ENCODE measurements at regions not wholly inside any gene's neighbourhood (a gene's known extent, or its start where the extent isn't known, plus 50 kb on each side); places are given as distances from the start of the nearest gene placed in this dataset.

- Mint-ChIP-seq H3K27ac (no peak overlapping the region), H3K4me1 (ENCODE audit: low read depth) (no peaks in the 10 kb centered on the region)
These were observed 1626.2 kb upstream of the PCDH20 start for GRCh38 chr13:63041640-63042414.

DNA sequence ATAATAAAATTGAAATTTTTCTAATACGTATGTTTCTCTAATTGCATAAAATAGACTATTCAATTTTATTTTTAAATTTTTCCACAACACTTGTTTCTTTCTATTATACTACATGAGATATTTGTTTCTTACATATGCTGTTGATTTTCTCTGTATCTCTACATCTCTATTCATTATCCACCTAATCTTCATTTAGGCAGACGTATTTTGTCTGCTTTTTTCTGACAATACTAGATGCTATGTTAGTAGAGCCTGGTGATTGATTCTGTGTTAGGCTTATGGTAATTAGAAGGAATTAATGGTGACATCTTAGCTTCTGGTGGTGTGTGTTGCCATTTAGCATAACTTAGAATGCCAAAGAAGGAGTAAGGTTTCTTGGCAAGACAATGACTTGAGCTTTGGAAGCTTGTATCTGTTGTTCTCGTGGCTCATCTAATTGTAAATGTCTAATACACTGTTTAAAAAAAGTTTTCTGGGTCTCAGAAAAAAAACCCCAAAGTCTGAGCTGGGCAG is 1610.7 kb upstream of the PCDH20 start:
- TF ChIP-seq, protein P1, sequence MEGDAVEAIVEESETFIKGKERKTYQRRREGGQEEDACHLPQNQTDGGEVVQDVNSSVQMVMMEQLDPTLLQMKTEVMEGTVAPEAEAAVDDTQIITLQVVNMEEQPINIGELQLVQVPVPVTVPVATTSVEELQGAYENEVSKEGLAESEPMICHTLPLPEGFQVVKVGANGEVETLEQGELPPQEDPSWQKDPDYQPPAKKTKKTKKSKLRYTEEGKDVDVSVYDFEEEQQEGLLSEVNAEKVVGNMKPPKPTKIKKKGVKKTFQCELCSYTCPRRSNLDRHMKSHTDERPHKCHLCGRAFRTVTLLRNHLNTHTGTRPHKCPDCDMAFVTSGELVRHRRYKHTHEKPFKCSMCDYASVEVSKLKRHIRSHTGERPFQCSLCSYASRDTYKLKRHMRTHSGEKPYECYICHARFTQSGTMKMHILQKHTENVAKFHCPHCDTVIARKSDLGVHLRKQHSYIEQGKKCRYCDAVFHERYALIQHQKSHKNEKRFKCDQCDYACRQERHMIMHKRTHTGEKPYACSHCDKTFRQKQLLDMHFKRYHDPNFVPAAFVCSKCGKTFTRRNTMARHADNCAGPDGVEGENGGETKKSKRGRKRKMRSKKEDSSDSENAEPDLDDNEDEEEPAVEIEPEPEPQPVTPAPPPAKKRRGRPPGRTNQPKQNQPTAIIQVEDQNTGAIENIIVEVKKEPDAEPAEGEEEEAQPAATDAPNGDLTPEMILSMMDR (IDR thresholded peaks at IDR 0.05): no peak
- H3K36me3 Mint-ChIP-seq (ENCODE audit: low read depth): no peaks in the 10 kb centered on the region
- no peak overlapping the region for H3K4me3 Mint-ChIP-seq
- H3K4me1 Mint-ChIP-seq (ENCODE audit: low read depth): no peaks in the 10 kb centered on the region
- H3K27ac Mint-ChIP-seq: no peak overlapping the region
- peaks cover 10% of the 10 kb centered on the region for H3K9me3 Mint-ChIP-seq
- no peak for DNase-seq
- H3K27me3 Mint-ChIP-seq (ENCODE audit: insufficient read depth): no peaks in the 10 kb centered on the region; the same call in 1 of the 2 replicates

More at GRCh38 chr13:63041640-63042414, 1626.2 kb upstream of the PCDH20 start:
- DNase-seq: no peak
- no peaks in the 10 kb centered on the region; the same call in 1 of the 2 replicates for H3K27me3 Mint-ChIP-seq (ENCODE audit: insufficient read depth)
- H3K4me3 Mint-ChIP-seq: no peak overlapping the region
- H3K9me3 Mint-ChIP-seq: peaks cover 43% of the 10 kb centered on the region
- TF ChIP-seq, protein P1 (IDR thresholded peaks at IDR 0.05): no peak
- H3K36me3 Mint-ChIP-seq (ENCODE audit: low read depth): no peaks in the 10 kb centered on the region

- no peak overlapping the region for H3K27ac Mint-ChIP-seq
These were observed 1610.1 kb upstream of the PCDH20 start for GRCh38 chr13:63025741-63026140.

GRCh38 chr13:63024458-63024857 is 1608.8 kb upstream of the PCDH20 start:
- H3K36me3 Mint-ChIP-seq (ENCODE audit: low read depth): no peaks in the 10 kb centered on the region
- H3K27ac Mint-ChIP-seq: no peak overlapping the region
- no peak for DNase-seq
- no peak overlapping the region for H3K4me3 Mint-ChIP-seq
- H3K27me3 Mint-ChIP-seq (ENCODE audit: insufficient read depth): no peaks in the 10 kb centered on the region; the same call in 1 of the 2 replicates
- H3K4me1 Mint-ChIP-seq (ENCODE audit: low read depth): no peaks in the 10 kb centered on the region
- peaks cover 5% of the 10 kb centered on the region for H3K9me3 Mint-ChIP-seq
- TF ChIP-seq, protein P1 (IDR thresholded peaks at IDR 0.05): no peak

More at GRCh38 chr13:63025741-63026140, 1610.1 kb upstream of the PCDH20 start:
- Mint-ChIP-seq H3K36me3 (ENCODE audit: low read depth) (no peaks in the 10 kb centered on the region), H3K4me3 (no peak overlapping the region), H3K27me3 (ENCODE audit: insufficient read depth) (no peaks in the 10 kb centered on the region; the same call in 1 of the 2 replicates), H3K4me1 (ENCODE audit: low read depth) (no peaks in the 10 kb centered on the region), H3K9me3 (peaks cover 10% of the 10 kb centered on the region)
- no peak for DNase-seq
- TF ChIP-seq, protein P1 (IDR thresholded peaks at IDR 0.05): no peak

DNA sequence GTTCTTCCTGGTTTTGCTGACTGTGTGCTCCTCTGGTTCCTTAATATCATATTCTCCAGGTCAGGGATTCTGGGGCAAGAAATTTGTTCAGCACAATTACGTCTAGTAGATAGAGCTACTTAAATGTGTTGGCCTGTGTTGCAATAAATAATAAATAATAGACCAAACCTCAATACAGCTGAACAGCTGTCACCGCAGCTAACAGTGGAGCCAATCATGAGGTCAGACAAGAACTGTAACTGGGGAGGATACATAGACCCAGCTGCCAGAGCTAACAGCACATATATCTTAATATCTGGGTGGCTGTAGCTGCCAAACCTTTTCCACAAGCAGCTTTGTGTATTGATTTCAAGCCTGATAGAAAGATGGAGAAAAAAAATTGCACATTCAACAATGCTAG is 1596.3 kb upstream of the PCDH20 start:
- Mint-ChIP-seq H3K27ac (no peak overlapping the region), H3K36me3 (ENCODE audit: low read depth) (peaks cover 7% of the 10 kb centered on the region; the same call in 1 of the 2 replicates), H3K4me3 (no peak overlapping the region), H3K27me3 (ENCODE audit: insufficient read depth) (no peaks in the 10 kb centered on the region), H3K9me3 (peaks cover 46% of the 10 kb centered on the region), H3K4me1 (ENCODE audit: low read depth) (no peaks in the 10 kb centered on the region)
- no peak for DNase-seq
- TF ChIP-seq, protein P1 (IDR thresholded peaks at IDR 0.05): no peak
